ENCODE measurements at regions not wholly inside any gene's neighbourhood (a gene's known extent, or its start where the extent isn't known, plus 50 kb on each side); places are given as distances from the start of the nearest gene placed in this dataset.

- ChIA-PET POLR2A (no interaction called here), CTCF (interaction anchor here (0.9 to 1.7 kb wide), 3 partner anchors 45 to 136 kb away, joined by 4 to 10 read pairs (median 6); no protein-coding TSS in a partner anchor)
- Histone ChIP-seq H3K9me3 (ENCODE audit: control insufficient read depth, insufficient read depth, low read length) (no peaks in the 10 kb centered on the region), H3K4me3 (ENCODE audit: low read depth, low read length) (no peak overlapping the region), H3K27me3 (ENCODE audit: control insufficient read depth, insufficient read depth, low read length) (no peaks in the 10 kb centered on the region), H3K27ac (ENCODE audit: low read depth, low read length) (no peak overlapping the region)
- TF ChIP-seq CTCF (IDR thresholded peaks at IDR 0.05; ENCODE audit: low read depth, low read length) = no peak
- no peak for DNase-seq (ENCODE audit: low read depth, low spot score)
Measured at GRCh38 chr5:87015901-87016300, 251.8 kb upstream of the RASA1 start.

- no peaks in the 10 kb centered on the region for H3K27me3 ChIP-seq (ENCODE audit: control insufficient read depth, insufficient read depth, low read length)
- no peaks in the 10 kb centered on the region for H3K9me3 ChIP-seq (ENCODE audit: control insufficient read depth, insufficient read depth, low read length)
- H3K27ac ChIP-seq (ENCODE audit: low read depth, low read length) = no peak overlapping the region
- no peak for TF ChIP-seq CTCF (IDR thresholded peaks at IDR 0.05; ENCODE audit: low read depth, low read length)
- CTCF ChIA-PET = no interaction called here
- no peak overlapping the region for H3K4me3 ChIP-seq (ENCODE audit: low read depth, low read length)
- no peak for DNase-seq (ENCODE audit: low read depth, low spot score)
- POLR2A ChIA-PET = no interaction called here
Measured at GRCh38 chr5:87020099-87020934, 247.4 kb upstream of the RASA1 start.

DNA sequence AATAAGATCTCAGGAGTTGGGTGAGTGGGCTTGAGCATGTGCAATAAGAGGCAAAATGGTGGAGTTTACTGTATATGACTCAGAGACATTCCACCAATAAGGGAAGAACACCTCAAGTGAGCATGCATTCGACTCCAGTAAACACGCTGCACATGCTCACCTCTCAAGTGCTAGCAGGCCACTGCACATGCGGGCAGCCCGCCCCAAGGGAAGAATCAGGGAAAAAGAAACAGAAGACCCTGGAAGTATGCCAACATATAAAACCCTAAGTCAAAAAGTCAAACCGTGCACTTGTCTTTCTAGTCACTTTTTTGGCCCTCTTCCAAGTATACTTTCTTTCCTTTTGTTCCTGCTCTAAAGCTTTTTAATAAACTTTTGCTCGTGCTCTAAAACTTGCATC is 245.3 kb upstream of the RASA1 start:
- ChIA-PET POLR2A (no interaction called here), CTCF (no interaction called here)
- TF ChIP-seq CTCF (IDR thresholded peaks at IDR 0.05; ENCODE audit: low read depth, low read length) = no peak
- no peaks in the 10 kb centered on the region for H3K9me3 ChIP-seq (ENCODE audit: control insufficient read depth, insufficient read depth, low read length)
- no peak overlapping the region for H3K4me3 ChIP-seq (ENCODE audit: low read depth, low read length)
- no peak overlapping the region for H3K27ac ChIP-seq (ENCODE audit: low read depth, low read length)
- DNase-seq (ENCODE audit: low read depth, low spot score) = no peak
- H3K27me3 ChIP-seq (ENCODE audit: control insufficient read depth, insufficient read depth, low read length) = no peaks in the 10 kb centered on the region

- Histone ChIP-seq H3K4me3 (ENCODE audit: low read depth, low read length) (no peak overlapping the region), H3K27ac (ENCODE audit: low read depth, low read length) (no peak overlapping the region), H3K27me3 (ENCODE audit: control insufficient read depth, insufficient read depth, low read length) (no peaks in the 10 kb centered on the region), H3K9me3 (ENCODE audit: control insufficient read depth, insufficient read depth, low read length) (no peaks in the 10 kb centered on the region)
- TF ChIP-seq CTCF (IDR thresholded peaks at IDR 0.05; ENCODE audit: low read depth, low read length) = no peak
- no peak for DNase-seq (ENCODE audit: low read depth, low spot score)
- ChIA-PET CTCF (no interaction called here), POLR2A (no interaction called here)
Measured at GRCh38 chr5:87027570-87027969, 240.1 kb upstream of the RASA1 start.

DNA sequence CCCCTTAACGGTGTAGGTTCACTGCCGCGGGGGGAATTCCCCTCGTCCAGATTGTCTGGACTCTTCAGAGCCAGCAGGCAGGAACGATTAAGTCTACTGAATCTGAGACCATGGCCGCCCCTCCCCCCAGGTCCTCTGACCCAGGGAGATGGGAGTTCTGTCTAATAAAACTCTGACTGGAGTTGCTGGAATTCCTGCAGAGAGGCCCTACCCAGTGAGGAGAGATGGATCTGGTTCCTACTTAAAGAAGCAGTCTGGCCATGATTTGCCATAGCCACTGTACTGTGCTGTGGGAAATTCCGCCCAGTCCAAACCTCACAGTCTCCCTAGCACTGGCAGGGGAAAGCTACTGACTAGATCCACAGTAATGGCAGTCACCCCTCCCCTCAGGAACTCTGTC is 237.7 kb upstream of the RASA1 start:
- ChIA-PET POLR2A (no interaction called here), CTCF (no interaction called here)
- DNase-seq (ENCODE audit: low read depth, low spot score) = no peak
- H3K27me3 ChIP-seq (ENCODE audit: control insufficient read depth, insufficient read depth, low read length) = no peaks in the 10 kb centered on the region
- H3K4me3 ChIP-seq (ENCODE audit: low read depth, low read length) = no peak overlapping the region
- TF ChIP-seq CTCF (IDR thresholded peaks at IDR 0.05; ENCODE audit: low read depth, low read length) = no peak
- H3K9me3 ChIP-seq (ENCODE audit: control insufficient read depth, insufficient read depth, low read length) = no peaks in the 10 kb centered on the region
- H3K27ac ChIP-seq (ENCODE audit: low read depth, low read length) = peak overlapping the region; percentile 31
